NCI-H1694 treated with DMSO at 0.1 percent for 48 hours (cell line): ENCODE measurements at regions not wholly inside any gene's neighbourhood (a gene's known extent, or its start where the extent isn't known, plus 50 kb on each side); places are given as distances from the start of the nearest gene placed in this dataset.
A peak's percentile ranks its signal among the peaks of the same experiment; 100 is the strongest.
"Not testable (repeated sequence)": the region's sequence is repeated elsewhere in the genome, so short reads cannot be mapped to it uniquely, and the experiment has no call there.

Experiments used
- DNase-seq: peaks from one replicate; lab custom pipeline; 2025; lab: John Stamatoyannopoulos, UW

GRCh38 chr12:43252585-43252984 is 299.4 kb downstream of the ADAMTS20 start:
- DNase-seq, result no peak

GRCh38 chr12:43245947-43246346 is 306.1 kb downstream of the ADAMTS20 start:
- no peak for DNase-seq

- DNase-seq, result no peak
Measured at GRCh38 chr12:43241986-43242385, 310.0 kb downstream of the ADAMTS20 start.

- no peak for DNase-seq
Measured at GRCh38 chr12:43238281-43238680, 313.7 kb downstream of the ADAMTS20 start.

DNA sequence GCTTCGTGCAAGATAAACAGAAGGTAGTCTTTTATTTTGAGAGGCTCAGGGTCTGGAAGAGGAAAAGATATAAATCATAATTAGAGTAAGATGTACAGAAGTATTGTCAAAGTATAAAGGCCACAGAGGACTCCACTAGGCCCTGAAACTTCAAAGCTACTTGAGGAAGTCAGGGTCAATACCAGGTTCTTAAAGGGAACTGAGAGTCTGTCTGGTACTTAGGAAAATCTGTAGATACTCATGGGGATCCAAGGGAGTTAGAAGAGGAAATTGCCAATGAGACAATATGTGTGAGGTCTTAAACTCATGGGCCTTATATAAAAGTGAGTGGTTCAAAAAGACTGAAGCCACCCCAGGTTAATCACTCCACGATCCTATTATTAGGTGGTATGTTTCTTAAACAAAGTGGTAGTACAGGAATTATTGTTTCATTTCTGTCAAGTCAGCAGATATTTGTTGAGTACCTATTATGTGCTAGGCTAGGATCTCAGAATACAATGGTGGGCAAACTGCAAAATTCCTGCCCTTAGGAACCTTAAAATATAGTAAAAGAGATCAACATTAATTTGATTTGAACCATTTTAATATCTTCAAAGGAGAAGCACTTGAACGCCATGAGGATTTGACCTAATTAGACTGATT is 314.6 kb downstream of the ADAMTS20 start:
- DNase-seq, result no peak

DNA sequence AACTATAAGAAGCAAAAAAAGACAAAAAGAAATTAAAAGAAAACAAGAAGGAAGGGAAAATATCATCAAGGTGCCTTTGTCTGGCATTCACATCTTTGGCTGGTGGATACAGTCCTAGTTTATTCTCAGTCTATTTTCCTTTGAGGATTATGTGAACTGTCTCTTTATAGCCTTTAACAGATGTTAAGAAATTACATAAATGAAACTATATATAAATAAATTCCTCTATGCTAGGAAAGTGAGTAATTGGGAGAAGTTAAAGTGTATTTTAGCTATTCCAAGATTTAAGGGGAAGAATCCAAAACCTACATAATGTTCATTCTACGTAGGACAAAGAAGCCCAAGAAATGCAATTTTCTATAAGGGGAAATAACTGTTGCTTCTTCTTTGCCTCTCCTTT is 316.3 kb downstream of the ADAMTS20 start:
- DNase-seq, result no peak

- no peak for DNase-seq
Measured at GRCh38 chr12:43233861-43234260, 318.1 kb downstream of the ADAMTS20 start.

- DNase-seq, result no peak
Measured at GRCh38 chr12:43226151-43226550, 325.9 kb downstream of the ADAMTS20 start.

DNA sequence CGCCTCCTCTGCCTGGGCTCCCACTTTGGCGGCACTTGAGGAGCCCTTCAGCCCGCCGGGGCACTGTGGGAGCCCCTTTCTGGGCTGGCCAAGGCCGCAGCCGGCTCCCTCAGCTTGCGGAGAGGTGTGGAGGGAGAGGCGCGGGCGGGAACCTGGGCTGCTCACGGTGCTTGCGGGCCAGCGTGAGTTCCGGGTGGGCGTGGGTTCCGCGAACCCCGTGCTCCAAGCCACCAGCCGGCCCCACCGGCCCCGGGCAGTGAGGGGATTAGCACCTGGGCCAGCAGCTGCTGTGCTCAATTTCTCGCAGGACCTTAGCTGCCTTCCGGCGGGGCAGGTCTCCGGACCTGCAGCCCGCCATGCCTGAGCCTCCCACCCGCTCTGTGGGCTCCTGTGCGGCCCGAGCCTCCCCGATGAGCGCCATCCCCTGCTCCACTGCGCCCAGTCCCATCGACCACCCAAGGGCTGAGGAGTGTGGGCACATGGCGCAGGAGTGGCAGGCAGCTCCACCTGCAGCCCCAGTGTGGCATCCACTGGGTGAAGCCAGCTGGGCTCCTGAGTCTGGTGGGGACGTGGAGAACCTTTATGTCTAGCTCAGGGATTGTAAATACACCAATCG is 327.7 kb downstream of the ADAMTS20 start:
- DNase-seq, result not testable (repeated sequence)

GRCh38 chr12:43222796-43223195 is 329.2 kb downstream of the ADAMTS20 start:
- no peak for DNase-seq

DNA sequence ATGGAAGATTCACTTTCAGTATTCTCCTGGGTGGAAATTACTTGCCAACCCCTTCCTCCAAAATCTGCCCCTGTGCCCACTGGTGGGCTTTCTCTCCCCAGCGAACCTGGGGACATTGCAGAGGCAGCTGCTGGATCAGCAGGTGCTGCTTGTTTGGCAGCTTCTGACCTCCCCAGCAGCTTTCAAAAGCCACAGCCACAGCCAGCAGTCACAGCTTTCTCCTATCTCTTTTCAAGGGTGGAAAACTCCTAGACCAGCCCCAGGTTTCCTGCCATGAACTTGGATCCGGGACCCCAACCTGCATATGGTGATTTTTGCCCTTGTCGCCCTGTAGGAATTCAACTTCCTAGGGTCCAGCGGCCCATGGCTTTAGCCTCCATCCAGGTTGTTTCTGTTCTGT is 330.8 kb downstream of the ADAMTS20 start:
- DNase-seq, result no peak

GRCh38 chr12:43216490-43216889 is 335.5 kb downstream of the ADAMTS20 start:
- no peak for DNase-seq

DNA sequence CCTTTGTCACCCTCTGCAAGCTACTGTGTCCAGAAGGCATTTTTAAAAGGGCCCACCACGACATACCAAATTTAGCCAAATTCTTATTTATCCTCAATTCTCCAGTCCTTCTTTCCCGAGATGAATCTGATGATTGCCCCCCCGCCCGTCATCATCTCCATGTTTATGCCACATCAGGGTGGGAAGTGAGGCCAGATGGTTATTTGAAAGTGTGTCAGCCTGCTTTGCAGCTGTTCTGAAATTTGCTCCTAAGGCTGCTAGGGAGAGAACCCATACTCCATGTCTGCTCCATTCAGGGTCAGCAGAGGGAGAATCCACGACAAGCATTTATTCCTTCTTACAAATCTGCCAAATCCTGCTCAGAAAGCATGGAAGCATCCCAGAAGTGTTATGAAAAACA is 337.8 kb downstream of the ADAMTS20 start:
- DNase-seq, result peak; percentile 52

DNA sequence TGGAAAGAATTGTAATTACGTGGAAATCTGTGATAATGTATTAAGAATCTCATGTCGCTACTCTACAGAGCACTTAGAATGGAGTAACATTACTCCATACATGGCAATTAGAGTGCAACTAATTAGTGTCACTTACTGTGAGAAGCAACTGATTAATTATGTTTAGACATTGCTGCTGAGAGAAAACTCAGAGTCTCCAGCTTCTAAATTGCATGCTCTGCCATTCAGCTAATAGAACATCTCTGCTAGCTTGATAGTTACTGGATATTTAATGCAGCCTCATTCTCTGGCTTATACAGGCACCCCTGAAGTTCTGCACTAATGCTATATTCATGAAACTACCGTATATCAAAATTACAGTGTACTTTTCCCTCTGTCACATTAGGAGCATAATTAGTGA is 338.4 kb downstream of the ADAMTS20 start:
- DNase-seq, result peak; percentile 26

GRCh38 chr12:43210485-43211192 is 341.4 kb downstream of the ADAMTS20 start:
- DNase-seq, result no peak

GRCh38 chr12:43208627-43209026 is 343.4 kb downstream of the ADAMTS20 start:
- DNase-seq, result no peak

DNA sequence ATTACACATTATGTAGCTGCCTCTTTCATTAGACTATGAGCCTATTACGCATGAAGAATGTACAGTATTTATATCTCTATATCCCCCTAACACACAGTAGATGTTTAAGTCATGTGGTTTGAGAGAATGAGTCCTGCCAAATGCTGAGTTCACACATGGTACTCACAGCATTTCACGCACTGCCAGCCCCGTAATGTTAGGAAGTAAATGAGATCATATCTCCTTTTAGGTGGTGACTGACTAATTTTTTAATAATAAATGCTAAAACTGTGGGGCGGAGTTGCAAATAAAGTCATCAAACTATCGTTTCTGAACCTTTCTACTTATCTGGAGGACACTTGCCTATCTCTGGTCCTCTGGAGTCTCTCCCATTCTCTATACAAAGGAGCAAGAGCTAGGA is 343.8 kb downstream of the ADAMTS20 start:
- no peak for DNase-seq

DNA sequence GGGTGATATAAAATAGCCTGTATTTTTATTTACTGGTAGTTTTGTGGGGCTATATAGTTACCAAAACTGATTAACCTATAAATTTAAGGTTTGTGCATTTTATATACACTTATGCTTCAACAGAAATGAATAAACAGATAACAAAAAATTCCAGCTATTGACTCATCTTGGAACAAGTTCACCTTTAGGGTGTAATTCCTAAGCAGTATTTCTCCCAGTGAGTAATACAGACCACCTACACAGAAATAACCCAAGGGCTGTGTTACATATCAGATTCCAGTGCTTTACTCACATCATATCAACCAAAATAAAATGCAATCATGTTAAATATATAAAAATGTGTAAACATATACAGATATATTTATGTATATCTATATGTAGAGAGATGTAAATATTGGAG is 345.6 kb downstream of the ADAMTS20 start:
- DNase-seq, result no peak

DNA sequence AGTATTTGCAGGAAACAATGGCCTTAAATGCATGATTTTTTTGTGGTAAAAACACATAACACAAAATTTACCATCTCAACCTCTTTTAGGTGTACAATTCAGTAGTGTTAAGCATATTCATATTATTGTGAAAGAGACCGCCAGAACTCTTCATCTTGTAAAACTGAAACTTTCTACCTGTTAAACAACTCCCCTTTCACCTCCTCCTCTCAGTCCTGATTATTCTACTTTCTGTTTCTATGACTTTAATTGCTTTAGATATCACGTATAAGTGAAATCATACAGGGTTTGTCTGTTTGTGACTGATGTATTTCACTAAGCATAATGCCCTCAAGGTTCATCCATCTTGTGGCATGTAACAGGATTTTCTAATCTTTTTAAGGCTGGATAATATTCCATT is 353.4 kb downstream of the ADAMTS20 start:
- DNase-seq, result no peak

GRCh38 chr12:43196268-43196907 is 355.6 kb downstream of the ADAMTS20 start:
- DNase-seq, result no peak

GRCh38 chr12:43193096-43193495 is 358.9 kb downstream of the ADAMTS20 start:
- not testable (repeated sequence) for DNase-seq

- DNase-seq, result not testable (repeated sequence)
Measured at GRCh38 chr12:43192442-43192841, 359.6 kb downstream of the ADAMTS20 start.

DNA sequence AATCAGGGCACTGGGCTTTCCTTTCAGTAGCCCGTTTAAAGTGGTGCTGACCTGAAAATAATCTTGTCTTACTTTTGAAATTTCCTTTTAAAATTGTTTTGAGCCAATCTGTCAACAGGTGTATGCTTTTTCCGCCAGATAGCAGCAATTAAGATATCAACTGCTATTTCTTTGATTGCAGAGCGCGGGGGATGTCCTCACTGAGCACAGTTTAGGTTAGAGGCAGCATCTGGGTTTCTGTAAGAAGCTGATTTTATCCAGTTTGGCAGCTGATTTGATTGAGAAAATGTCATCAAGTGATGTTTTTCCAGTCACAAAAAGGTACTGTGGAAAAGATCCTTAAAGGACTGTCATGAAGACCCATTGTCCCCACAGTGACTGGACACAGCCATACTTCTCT is 371.8 kb downstream of the ADAMTS20 start:
- no peak for DNase-seq
